ENCODE measurements at regions not wholly inside any gene's neighbourhood (a gene's known extent, or its start where the extent isn't known, plus 50 kb on each side); places are given as distances from the start of the nearest gene placed in this dataset.

GRCh38 chr16:73233329-73233765 is 185.4 kb upstream of the ZFHX3 start:
- Mint-ChIP-seq H3K27me3 (ENCODE audit: unreplicated experiment) (peaks cover 6% of the 10 kb centered on the region), H3K9me3 (ENCODE audit: unreplicated experiment) (no peaks in the 10 kb centered on the region), H3K36me3 (ENCODE audit: low read depth, unreplicated experiment) (no peaks in the 10 kb centered on the region), H3K27ac (ENCODE audit: unreplicated experiment) (no peak overlapping the region), H3K4me1 (ENCODE audit: unreplicated experiment) (peaks cover 11% of the 10 kb centered on the region), H3K4me3 (ENCODE audit: unreplicated experiment) (no peak overlapping the region)
- no peak for TF ChIP-seq CTCF (IDR thresholded peaks at IDR 0.05; ENCODE audit: unreplicated experiment)
- DNase-seq (ENCODE audit: low spot score), result no peak

GRCh38 chr16:73232555-73233328 is 184.8 kb upstream of the ZFHX3 start:
- Mint-ChIP-seq H3K36me3 (ENCODE audit: low read depth, unreplicated experiment) (no peaks in the 10 kb centered on the region), H3K4me1 (ENCODE audit: unreplicated experiment) (peaks cover 8% of the 10 kb centered on the region), H3K9me3 (ENCODE audit: unreplicated experiment) (no peaks in the 10 kb centered on the region), H3K27me3 (ENCODE audit: unreplicated experiment) (peaks cover 5% of the 10 kb centered on the region), H3K4me3 (ENCODE audit: unreplicated experiment) (no peak overlapping the region), H3K27ac (ENCODE audit: unreplicated experiment) (no peak overlapping the region)
- DNase-seq (ENCODE audit: low spot score), result no peak
- TF ChIP-seq CTCF (IDR thresholded peaks at IDR 0.05; ENCODE audit: unreplicated experiment), result no peak

DNA sequence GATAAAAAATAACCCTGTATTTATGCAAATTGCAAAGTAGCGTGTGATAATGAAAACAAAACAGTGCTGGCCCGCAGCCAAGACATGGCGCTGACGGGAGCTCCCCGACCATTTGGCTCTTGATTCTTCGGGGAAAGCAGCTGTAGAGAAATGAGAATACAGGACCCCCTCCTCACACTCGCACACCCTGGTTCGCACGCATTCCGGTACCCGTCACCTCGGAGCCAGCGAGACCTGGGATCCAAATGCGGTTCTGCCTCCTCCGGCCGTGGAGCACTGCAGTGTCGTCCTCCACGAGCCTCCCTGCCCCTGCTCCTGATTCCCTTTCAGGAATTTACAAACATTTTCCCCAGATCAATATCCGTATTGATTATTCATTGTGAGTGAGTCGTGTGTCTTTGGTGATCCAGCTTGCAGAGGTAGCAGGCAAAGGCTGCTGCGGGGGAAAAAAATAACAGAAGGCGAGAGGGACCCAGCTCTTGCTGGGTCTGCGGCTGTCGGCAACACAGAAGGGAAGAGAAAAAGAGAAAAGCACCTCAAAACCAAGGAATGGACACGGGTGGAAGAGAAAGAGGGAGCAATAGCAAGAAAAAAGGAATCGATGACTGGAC is 184.1 kb upstream of the ZFHX3 start:
- Mint-ChIP-seq H3K4me3 (ENCODE audit: unreplicated experiment) (no peak overlapping the region), H3K4me1 (ENCODE audit: unreplicated experiment) (peaks cover 5% of the 10 kb centered on the region), H3K27me3 (ENCODE audit: unreplicated experiment) (peaks cover 2% of the 10 kb centered on the region), H3K36me3 (ENCODE audit: low read depth, unreplicated experiment) (no peaks in the 10 kb centered on the region), H3K27ac (ENCODE audit: unreplicated experiment) (no peak overlapping the region), H3K9me3 (ENCODE audit: unreplicated experiment) (no peaks in the 10 kb centered on the region)
- no peak for TF ChIP-seq CTCF (IDR thresholded peaks at IDR 0.05; ENCODE audit: unreplicated experiment)
- DNase-seq (ENCODE audit: low spot score), result no peak

DNA sequence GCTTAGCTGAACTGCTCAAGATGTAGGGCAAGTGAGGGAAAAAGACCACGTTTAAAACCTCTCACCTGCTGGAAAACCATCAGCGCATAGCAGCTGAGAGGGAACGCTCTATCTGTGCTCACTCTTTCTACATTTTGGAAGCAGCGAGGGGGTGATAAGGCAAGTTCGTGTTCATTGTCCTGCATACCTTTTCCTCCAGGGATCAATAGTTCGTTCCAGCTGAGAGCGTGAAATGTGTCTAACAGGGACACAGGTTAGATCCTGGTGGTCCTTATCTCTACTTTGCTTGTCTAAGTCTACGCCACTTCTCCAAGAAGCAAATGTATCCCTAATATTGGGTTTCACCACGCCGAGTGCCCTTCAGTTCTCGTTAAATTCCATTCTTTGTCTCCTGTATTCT is 183.5 kb upstream of the ZFHX3 start:
- H3K27ac Mint-ChIP-seq (ENCODE audit: unreplicated experiment), result no peak overlapping the region
- H3K4me3 Mint-ChIP-seq (ENCODE audit: unreplicated experiment), result no peak overlapping the region
- no peaks in the 10 kb centered on the region for H3K9me3 Mint-ChIP-seq (ENCODE audit: unreplicated experiment)
- H3K27me3 Mint-ChIP-seq (ENCODE audit: unreplicated experiment), result peaks cover 2% of the 10 kb centered on the region
- peaks cover 8% of the 10 kb centered on the region for H3K4me1 Mint-ChIP-seq (ENCODE audit: unreplicated experiment)
- DNase-seq (ENCODE audit: low spot score), result no peak
- no peaks in the 10 kb centered on the region for H3K36me3 Mint-ChIP-seq (ENCODE audit: low read depth, unreplicated experiment)
- TF ChIP-seq CTCF (IDR thresholded peaks at IDR 0.05; ENCODE audit: unreplicated experiment), result no peak

DNA sequence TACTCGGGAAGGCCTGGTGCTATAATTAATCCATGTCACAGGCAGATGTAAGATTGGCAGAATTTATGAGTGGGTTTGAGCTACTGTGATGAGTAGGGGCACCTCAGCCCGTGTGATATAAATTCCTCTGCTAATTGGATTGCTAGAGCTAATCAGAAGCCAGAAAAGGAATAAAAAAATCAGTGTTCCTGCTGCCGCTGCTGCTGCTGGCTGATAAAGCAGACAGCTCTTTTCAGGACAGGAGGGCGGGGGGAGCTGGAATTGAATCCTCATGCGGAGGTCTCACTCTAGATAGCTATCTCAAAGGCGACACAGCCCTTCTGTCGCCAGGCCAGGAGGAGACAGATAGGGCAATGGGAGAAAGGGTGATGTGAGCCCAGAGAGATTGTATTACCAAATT is 182.7 kb upstream of the ZFHX3 start:
- DNase-seq (ENCODE audit: low spot score), result no peak
- H3K9me3 Mint-ChIP-seq (ENCODE audit: unreplicated experiment), result no peaks in the 10 kb centered on the region
- H3K36me3 Mint-ChIP-seq (ENCODE audit: low read depth, unreplicated experiment), result no peaks in the 10 kb centered on the region
- no peak overlapping the region for H3K4me3 Mint-ChIP-seq (ENCODE audit: unreplicated experiment)
- H3K27me3 Mint-ChIP-seq (ENCODE audit: unreplicated experiment), result peaks cover 2% of the 10 kb centered on the region
- no peak overlapping the region for H3K27ac Mint-ChIP-seq (ENCODE audit: unreplicated experiment)
- TF ChIP-seq CTCF (IDR thresholded peaks at IDR 0.05; ENCODE audit: unreplicated experiment), result no peak
- H3K4me1 Mint-ChIP-seq (ENCODE audit: unreplicated experiment), result peaks cover 14% of the 10 kb centered on the region
